ENCODE measurements at regions not wholly inside any gene's neighbourhood (a gene's known extent, or its start where the extent isn't known, plus 50 kb on each side); places are given as distances from the start of the nearest gene placed in this dataset.

DNA sequence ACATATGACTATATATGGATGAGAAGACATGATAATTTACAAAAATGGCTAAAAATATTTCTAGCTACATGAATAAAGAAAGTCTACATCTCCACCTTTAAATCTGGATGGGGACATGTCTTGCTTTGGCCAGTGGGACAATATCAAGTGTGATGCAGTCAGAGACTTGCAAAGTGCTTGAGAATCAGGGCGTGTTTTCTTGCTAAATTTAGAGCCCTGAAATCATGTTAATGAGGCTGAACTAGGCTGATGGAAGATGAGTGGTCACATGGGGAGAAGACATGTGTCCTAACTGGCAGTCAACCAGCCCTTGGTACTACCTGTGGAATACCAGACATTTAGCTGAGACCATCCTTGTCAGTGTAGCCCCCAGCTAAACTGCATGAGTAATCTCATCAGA, 278.5 kb upstream of the RGPD4 start:
- TF ChIP-seq, protein P1, sequence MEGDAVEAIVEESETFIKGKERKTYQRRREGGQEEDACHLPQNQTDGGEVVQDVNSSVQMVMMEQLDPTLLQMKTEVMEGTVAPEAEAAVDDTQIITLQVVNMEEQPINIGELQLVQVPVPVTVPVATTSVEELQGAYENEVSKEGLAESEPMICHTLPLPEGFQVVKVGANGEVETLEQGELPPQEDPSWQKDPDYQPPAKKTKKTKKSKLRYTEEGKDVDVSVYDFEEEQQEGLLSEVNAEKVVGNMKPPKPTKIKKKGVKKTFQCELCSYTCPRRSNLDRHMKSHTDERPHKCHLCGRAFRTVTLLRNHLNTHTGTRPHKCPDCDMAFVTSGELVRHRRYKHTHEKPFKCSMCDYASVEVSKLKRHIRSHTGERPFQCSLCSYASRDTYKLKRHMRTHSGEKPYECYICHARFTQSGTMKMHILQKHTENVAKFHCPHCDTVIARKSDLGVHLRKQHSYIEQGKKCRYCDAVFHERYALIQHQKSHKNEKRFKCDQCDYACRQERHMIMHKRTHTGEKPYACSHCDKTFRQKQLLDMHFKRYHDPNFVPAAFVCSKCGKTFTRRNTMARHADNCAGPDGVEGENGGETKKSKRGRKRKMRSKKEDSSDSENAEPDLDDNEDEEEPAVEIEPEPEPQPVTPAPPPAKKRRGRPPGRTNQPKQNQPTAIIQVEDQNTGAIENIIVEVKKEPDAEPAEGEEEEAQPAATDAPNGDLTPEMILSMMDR (IDR thresholded peaks at IDR 0.05; ENCODE audit: low read depth, low read length): no peak
- TF ChIP-seq EZH2phosphoT487 (IDR thresholded peaks at IDR 0.05; ENCODE audit: low read depth): no peak
